HG03280 (cell line): ENCODE measurements at regions not wholly inside any gene's neighbourhood (a gene's known extent, or its start where the extent isn't known, plus 50 kb on each side); places are given as distances from the start of the nearest gene placed in this dataset.

ENCODE experiments used
- ATAC-seq: cut with Tn5 transposase; IDR thresholded peaks from one replicate; pipeline ENCODE4 v1.9.1; 2021; ENCODE audit warnings: mild to moderate bottlenecking, moderate library complexity; ENCODE audit not compliant: unreplicated experiment

GRCh38 chr2:40559175-40559574, 107.3 kb upstream of the SLC8A1 start:
- no peak for ATAC-seq

- no peak for ATAC-seq
Measured at GRCh38 chr2:40564184-40564583, 112.3 kb upstream of the SLC8A1 start.

GRCh38 chr2:40579247-40579646, 127.4 kb upstream of the SLC8A1 start:
- no peak for ATAC-seq

GRCh38 chr2:40584432-40584831, 132.5 kb upstream of the SLC8A1 start:
- no peak for ATAC-seq

GRCh38 chr2:40591774-40592173, 139.9 kb upstream of the SLC8A1 start:
- ATAC-seq = no peak

- ATAC-seq = no peak
Measured at GRCh38 chr2:40592218-40592617, 140.3 kb upstream of the SLC8A1 start.

GRCh38 chr2:40606862-40607261, 155.0 kb upstream of the SLC8A1 start:
- no peak for ATAC-seq

GRCh38 chr2:40611196-40611595, 159.3 kb upstream of the SLC8A1 start:
- no peak for ATAC-seq

GRCh38 chr2:40625849-40626248, 174.0 kb upstream of the SLC8A1 start:
- no peak for ATAC-seq

- no peak for ATAC-seq
Measured at GRCh38 chr2:40628556-40628955, 176.7 kb upstream of the SLC8A1 start.

- ATAC-seq = no peak
Measured at GRCh38 chr2:40629768-40630434, 178.0 kb upstream of the SLC8A1 start.

GRCh38 chr2:40639320-40639719, 187.4 kb upstream of the SLC8A1 start:
- no peak for ATAC-seq

- ATAC-seq = no peak
Measured at GRCh38 chr2:40642237-40642636, 190.3 kb upstream of the SLC8A1 start.

- ATAC-seq = no peak
Measured at GRCh38 chr2:40642726-40643125, 190.8 kb upstream of the SLC8A1 start.

GRCh38 chr2:40646642-40647041, 194.8 kb upstream of the SLC8A1 start:
- no peak for ATAC-seq

GRCh38 chr2:40652155-40652554, 200.3 kb upstream of the SLC8A1 start:
- no peak for ATAC-seq

GRCh38 chr2:40653829-40654228, 201.9 kb upstream of the SLC8A1 start:
- no peak for ATAC-seq

GRCh38 chr2:40654346-40654745, 202.5 kb upstream of the SLC8A1 start:
- no peak for ATAC-seq

GRCh38 chr2:40658941-40659340, 207.1 kb upstream of the SLC8A1 start:
- no peak for ATAC-seq

GRCh38 chr2:40665493-40666232, 213.8 kb upstream of the SLC8A1 start:
- no peak for ATAC-seq

- no peak for ATAC-seq
Measured at GRCh38 chr2:40666398-40666797, 214.5 kb upstream of the SLC8A1 start.

- no peak for ATAC-seq
Measured at GRCh38 chr2:40668425-40668824, 216.5 kb upstream of the SLC8A1 start.
